NOMO-1 (cell line): ENCODE measurements at regions not wholly inside any gene's neighbourhood (a gene's known extent, or its start where the extent isn't known, plus 50 kb on each side); places are given as distances from the start of the nearest gene placed in this dataset.
"Not testable (repeated sequence)": the region's sequence is repeated elsewhere in the genome, so short reads cannot be mapped to it uniquely, and the experiment has no call there.

Experiments used
- DNase-seq, 2 experiments: peaks; one replicate each; lab custom pipeline; 2025; ENCODE audit not compliant: unreplicated experiment in 2 of 2; lab: John Stamatoyannopoulos, UW

DNA sequence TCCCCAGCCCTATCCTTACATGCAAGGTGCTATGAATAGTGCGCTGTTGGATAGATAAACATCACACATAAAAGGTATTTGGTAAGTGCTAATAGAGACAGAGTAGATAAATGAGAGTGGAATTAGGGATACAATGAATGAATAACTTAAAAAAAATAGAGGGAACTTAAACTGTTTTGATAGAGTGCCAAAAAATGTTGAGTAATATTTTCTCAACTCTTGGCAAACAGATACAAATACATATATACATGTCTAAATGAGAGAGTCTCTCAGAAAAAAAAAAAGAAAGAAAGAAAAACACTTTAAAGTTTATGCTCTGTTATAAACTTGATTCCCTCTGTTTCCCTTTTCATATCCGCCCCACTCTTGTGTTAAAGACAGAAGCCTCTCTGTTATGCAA lies 667.4 kb downstream of the ROBO2 start:
- no peak for DNase-seq

DNA sequence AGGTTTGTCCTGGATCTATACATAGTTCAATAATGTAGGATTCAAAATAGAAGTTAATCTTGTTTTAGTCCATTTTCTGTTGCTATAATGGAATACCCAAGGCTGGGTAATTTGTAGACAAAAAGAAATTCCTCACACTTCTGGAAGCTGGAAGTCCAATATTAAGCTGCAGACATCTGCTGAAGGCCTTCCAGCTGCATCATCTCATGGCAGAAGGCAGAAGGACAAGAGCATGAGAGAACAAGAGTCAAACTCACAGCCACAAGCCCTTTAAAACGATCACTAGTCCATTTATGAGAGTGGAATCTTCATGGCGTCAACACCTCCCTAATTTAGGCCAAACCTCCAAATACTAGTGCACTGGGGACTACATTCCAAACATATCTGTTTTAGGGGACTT lies 669.3 kb downstream of the ROBO2 start:
- no peak for DNase-seq

GRCh38 chr3:77718311-77718710 lies 678.4 kb downstream of the ROBO2 start:
- DNase-seq, result no peak

- no peak for DNase-seq
These were observed 680.6 kb downstream of the ROBO2 start for GRCh38 chr3:77720460-77720971.

DNA sequence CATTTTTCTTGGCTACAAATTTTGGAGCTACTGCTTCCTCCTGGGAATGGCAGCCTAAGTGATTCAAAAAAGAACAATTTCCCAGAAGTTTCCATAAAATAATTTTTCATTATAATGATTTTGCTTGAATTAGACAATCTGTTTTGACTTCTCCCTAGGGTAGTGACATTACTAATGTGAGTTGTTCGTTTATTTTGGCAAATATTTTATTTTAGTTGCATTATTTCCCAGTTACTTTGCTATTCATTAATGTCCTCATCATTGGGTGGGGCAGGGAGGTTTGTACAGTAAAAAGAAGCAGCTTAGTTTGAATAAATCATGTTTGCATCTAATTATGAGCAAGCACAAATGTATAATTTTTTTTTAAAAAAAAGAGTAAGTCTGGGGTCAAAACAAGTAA lies 686.6 kb downstream of the ROBO2 start:
- no peak for DNase-seq

GRCh38 chr3:77746048-77746447 lies 706.1 kb downstream of the ROBO2 start:
- no peak for DNase-seq

DNA sequence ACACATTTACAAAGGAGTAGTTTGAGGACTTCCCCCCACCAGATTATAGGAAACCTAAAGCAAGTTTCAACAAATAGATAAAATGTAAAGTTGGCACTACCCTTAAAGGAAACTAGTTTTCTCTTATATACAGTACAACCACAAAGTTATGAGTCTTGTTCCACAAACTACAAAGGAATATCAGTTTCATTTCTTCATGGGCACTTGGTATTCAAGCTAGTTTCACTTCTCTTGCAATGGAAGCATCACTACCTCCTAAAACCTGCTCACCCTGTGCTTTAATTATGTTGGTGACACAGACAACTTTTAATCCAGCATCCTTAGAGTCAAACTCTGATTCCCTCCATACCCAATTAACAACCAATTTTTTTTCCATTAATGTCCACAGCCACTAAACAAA lies 707.0 kb downstream of the ROBO2 start:
- DNase-seq, result peak in 1 of 2 experiments; percentile 14

- DNase-seq, result not testable (repeated sequence)
These were observed 716.6 kb downstream of the ROBO2 start for GRCh38 chr3:77756397-77756975.

DNA sequence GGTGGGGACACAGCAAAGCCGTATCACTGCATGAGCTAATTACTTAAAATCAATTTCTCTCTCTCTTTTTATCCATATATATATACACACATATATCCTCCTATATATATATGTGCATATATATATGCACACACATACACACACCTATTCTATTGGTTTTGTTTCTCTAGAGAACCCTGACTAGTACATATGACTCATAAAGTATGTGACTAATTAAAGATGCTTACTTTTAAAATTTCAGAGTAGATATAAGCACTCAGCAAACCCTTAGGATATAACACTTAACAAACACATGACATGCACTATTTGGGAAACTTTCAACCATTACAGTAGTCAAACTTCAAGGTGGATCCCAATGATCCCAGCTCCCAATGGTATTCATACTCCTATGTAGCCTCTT lies 732.6 kb downstream of the ROBO2 start:
- no peak for DNase-seq

DNA sequence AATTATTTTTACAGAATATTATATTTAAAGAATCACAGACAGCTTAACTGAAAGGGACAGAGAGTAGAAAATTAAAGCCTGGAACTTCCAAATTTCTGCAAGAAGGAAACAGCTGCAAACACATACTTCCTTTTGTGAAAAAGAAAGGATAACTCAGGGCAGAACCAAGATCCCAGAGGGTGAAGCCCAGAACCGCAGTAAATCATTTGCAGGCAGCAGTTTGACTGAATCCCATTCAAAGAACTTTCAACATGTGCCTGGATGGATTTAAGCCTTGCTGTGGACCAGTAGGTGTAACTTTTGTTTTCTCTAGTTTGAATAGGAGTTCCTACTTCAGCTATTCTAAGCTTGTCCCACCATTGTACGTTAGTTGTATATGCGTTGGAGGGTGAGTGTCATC lies 733.2 kb downstream of the ROBO2 start:
- no peak for DNase-seq

DNA sequence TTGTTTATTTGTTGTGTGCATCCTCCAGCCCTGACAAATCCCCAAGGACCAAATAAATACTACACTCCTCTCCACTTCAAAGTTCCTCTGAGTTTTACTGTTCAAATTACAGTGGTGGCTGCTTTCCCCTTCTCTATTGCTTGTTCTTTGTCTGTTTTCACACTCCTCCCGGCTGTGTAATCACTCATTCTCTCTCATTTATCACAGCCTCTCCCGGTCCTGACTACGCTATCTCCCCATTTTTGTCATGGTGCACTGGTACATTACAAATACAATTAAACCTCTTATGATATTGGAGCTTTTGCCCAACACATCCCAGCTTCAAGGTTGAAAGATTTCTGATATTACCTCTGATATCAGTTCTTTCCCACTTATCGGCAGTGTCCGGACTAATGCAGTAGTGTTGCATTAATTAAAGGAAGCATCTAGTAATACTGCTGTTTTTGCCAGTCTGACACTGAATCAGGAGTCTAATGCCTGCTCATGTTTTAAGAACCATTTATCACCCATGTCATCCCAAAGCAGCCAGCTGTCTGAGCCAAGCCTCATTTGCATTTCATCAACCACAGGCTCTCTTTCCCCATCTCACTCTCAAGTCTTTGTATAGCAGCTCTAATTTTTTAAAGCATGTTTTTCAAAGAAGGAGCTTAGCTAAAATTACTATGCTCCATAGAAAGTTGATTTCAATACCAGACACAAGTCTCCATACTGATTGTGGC lies 740.5 kb downstream of the ROBO2 start:
- no peak for DNase-seq

DNA sequence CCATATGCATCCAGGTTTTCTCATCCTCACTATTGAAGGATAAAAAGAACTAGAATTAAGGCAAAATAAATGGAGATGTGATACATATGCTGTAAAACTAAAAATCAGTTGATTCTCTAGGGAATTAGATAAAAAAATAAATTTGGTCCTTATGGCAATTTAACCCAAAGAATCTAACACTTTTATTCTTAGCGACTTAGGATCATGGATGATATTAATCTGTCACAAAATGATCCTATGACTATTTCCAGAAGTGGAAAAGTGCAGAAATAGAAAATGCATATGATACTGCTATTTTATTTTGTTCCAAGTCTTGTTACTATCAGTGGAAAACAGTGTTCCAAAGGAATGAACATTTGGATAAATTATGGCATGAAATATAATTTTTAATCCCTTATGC lies 746.3 kb downstream of the ROBO2 start:
- DNase-seq, result no peak

- DNase-seq, result no peak
These were observed 755.1 kb downstream of the ROBO2 start for GRCh38 chr3:77795013-77795412.

GRCh38 chr3:77799278-77799677 lies 759.4 kb downstream of the ROBO2 start:
- no peak for DNase-seq

DNA sequence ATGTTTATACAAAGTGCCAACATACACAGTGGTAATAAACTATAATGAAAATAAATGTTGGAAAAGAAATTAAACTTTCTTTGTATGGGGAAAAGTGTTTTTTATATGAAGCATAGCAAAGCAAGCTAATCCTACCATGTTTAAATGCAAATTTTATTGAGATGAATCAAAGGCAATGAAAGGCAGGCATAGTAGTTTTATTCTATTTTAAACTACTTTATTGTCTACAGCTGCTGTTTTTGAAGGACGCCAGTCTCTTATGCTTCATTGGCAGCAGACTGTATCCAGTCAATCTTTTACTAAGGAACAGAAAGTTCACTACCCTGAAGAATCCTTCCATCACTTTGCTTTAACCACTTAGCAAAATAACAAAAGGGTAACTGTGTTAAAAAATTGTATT lies 761.0 kb downstream of the ROBO2 start:
- no peak for DNase-seq

- DNase-seq, result no peak
These were observed 767.4 kb downstream of the ROBO2 start for GRCh38 chr3:77807312-77807711.

- DNase-seq, result no peak
These were observed 774.9 kb downstream of the ROBO2 start for GRCh38 chr3:77814845-77815244.

GRCh38 chr3:77815467-77815866 lies 775.6 kb downstream of the ROBO2 start:
- DNase-seq, result no peak

- DNase-seq, result no peak
These were observed 776.5 kb downstream of the ROBO2 start for GRCh38 chr3:77816366-77816765.

- no peak for DNase-seq
These were observed 785.3 kb downstream of the ROBO2 start for GRCh38 chr3:77825001-77825827.

DNA sequence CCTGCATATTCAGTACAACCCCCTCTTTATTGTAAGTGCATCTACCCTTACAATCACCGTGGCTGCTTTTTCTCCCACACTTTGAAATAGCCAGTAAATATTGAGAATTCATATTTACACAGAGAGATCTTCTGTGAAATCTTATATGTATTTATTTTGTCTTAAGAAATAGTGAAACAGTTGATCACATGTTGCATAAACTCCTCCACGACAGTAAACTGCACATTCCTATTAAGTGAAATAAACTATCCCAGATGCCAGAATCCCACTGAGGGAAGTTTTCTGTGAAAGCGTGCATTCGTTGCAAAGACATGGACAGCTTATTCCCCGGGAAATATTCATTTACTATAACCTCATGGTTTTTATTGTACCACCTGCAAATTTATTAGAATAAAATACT lies 796.0 kb downstream of the ROBO2 start:
- DNase-seq, result no peak
